ENCODE measurements at regions not wholly inside any gene's neighbourhood (a gene's known extent, or its start where the extent isn't known, plus 50 kb on each side); places are given as distances from the start of the nearest gene placed in this dataset.

GRCh38 chr7:25597946-25598345, 369.7 kb upstream of the NPVF start:
- TF ChIP-seq, protein P1, sequence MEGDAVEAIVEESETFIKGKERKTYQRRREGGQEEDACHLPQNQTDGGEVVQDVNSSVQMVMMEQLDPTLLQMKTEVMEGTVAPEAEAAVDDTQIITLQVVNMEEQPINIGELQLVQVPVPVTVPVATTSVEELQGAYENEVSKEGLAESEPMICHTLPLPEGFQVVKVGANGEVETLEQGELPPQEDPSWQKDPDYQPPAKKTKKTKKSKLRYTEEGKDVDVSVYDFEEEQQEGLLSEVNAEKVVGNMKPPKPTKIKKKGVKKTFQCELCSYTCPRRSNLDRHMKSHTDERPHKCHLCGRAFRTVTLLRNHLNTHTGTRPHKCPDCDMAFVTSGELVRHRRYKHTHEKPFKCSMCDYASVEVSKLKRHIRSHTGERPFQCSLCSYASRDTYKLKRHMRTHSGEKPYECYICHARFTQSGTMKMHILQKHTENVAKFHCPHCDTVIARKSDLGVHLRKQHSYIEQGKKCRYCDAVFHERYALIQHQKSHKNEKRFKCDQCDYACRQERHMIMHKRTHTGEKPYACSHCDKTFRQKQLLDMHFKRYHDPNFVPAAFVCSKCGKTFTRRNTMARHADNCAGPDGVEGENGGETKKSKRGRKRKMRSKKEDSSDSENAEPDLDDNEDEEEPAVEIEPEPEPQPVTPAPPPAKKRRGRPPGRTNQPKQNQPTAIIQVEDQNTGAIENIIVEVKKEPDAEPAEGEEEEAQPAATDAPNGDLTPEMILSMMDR (IDR thresholded peaks at IDR 0.05 in 2 of 3, conservative IDR thresholded peaks at IDR 0.05 in 1 of 3; ENCODE audit: borderline replicate concordance in 1 of 3, insufficient read depth in 1 of 3, low read depth in 2 of 3, low read length in 2 of 3): no peak
- TF ChIP-seq POLR2AphosphoS5 (IDR thresholded peaks at IDR 0.05; ENCODE audit: low read depth, low read length): no peak
- no peak for TF ChIP-seq POLR2A (IDR thresholded peaks at IDR 0.05; ENCODE audit: borderline replicate concordance, extremely low read depth, insufficient read depth, insufficient read length)
- no peak for TF ChIP-seq ZFX (IDR thresholded peaks at IDR 0.05)
- TF ChIP-seq, protein P2, sequence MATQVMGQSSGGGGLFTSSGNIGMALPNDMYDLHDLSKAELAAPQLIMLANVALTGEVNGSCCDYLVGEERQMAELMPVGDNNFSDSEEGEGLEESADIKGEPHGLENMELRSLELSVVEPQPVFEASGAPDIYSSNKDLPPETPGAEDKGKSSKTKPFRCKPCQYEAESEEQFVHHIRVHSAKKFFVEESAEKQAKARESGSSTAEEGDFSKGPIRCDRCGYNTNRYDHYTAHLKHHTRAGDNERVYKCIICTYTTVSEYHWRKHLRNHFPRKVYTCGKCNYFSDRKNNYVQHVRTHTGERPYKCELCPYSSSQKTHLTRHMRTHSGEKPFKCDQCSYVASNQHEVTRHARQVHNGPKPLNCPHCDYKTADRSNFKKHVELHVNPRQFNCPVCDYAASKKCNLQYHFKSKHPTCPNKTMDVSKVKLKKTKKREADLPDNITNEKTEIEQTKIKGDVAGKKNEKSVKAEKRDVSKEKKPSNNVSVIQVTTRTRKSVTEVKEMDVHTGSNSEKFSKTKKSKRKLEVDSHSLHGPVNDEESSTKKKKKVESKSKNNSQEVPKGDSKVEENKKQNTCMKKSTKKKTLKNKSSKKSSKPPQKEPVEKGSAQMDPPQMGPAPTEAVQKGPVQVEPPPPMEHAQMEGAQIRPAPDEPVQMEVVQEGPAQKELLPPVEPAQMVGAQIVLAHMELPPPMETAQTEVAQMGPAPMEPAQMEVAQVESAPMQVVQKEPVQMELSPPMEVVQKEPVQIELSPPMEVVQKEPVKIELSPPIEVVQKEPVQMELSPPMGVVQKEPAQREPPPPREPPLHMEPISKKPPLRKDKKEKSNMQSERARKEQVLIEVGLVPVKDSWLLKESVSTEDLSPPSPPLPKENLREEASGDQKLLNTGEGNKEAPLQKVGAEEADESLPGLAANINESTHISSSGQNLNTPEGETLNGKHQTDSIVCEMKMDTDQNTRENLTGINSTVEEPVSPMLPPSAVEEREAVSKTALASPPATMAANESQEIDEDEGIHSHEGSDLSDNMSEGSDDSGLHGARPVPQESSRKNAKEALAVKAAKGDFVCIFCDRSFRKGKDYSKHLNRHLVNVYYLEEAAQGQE (IDR thresholded peaks at IDR 0.05; ENCODE audit: low read depth): no peak
- TF ChIP-seq EZH2phosphoT487 (IDR thresholded peaks at IDR 0.05; ENCODE audit: borderline replicate concordance): no peak
- TF ChIP-seq SP1 (IDR thresholded peaks at IDR 0.05; ENCODE audit: low read depth): no peak
- TF ChIP-seq EGR1 (IDR thresholded peaks at IDR 0.05; ENCODE audit: low read depth): no peak
- TF ChIP-seq TCF7L2 (IDR thresholded peaks at IDR 0.05; ENCODE audit: borderline replicate concordance, extremely low read depth, insufficient read depth, insufficient read length): no peak
- TF ChIP-seq FOSL1 (IDR thresholded peaks at IDR 0.05; ENCODE audit: low read depth): no peak
- TF ChIP-seq ZBTB33 (IDR thresholded peaks at IDR 0.05; ENCODE audit: extremely low read depth, insufficient replicate concordance, low read length): no peak
- no peak for TF ChIP-seq RAD21 (IDR thresholded peaks at IDR 0.05; ENCODE audit: low read depth)
- no peak for TF ChIP-seq JUND (IDR thresholded peaks at IDR 0.05)

Measured in HCT116 (cell line).